ENCODE measurements at regions not wholly inside any gene's neighbourhood (a gene's known extent, or its start where the extent isn't known, plus 50 kb on each side); places are given as distances from the start of the nearest gene placed in this dataset.

DNA sequence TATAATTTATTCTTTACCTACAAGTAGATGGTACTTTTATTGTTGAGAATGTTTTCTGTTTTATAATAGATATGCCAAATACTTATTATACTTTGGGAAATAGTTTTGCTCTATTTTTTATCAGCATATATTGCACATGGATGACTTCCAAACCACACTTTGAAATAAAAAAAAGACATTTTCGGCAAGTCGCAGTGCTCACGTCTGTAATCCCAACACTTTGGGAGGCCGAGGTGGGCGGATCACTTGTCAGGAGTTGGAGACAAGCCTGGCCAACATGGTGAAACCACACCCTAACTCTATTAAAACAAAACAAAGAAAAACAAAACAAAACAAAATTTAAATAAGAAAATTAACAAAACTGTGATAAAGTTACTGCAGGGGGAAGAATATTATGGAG lies 983.9 kb upstream of the CNTN5 start:
- TF ChIP-seq, protein P1, sequence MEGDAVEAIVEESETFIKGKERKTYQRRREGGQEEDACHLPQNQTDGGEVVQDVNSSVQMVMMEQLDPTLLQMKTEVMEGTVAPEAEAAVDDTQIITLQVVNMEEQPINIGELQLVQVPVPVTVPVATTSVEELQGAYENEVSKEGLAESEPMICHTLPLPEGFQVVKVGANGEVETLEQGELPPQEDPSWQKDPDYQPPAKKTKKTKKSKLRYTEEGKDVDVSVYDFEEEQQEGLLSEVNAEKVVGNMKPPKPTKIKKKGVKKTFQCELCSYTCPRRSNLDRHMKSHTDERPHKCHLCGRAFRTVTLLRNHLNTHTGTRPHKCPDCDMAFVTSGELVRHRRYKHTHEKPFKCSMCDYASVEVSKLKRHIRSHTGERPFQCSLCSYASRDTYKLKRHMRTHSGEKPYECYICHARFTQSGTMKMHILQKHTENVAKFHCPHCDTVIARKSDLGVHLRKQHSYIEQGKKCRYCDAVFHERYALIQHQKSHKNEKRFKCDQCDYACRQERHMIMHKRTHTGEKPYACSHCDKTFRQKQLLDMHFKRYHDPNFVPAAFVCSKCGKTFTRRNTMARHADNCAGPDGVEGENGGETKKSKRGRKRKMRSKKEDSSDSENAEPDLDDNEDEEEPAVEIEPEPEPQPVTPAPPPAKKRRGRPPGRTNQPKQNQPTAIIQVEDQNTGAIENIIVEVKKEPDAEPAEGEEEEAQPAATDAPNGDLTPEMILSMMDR (IDR thresholded peaks at IDR 0.05; ENCODE audit: low read length) = no peak
- no peak for TF ChIP-seq EZH2 (IDR thresholded peaks at IDR 0.05; ENCODE audit: borderline replicate concordance, low read length)
